ENCODE measurements at regions not wholly inside any gene's neighbourhood (a gene's known extent, or its start where the extent isn't known, plus 50 kb on each side); places are given as distances from the start of the nearest gene placed in this dataset.

GRCh38 chr11:80196932-80197554 is 756.2 kb upstream of the TENM4 start:
- no peak for TF ChIP-seq CTCF (IDR thresholded peaks at IDR 0.05; ENCODE audit: low read depth, low read length)
- no peak overlapping the region for H3K4me3 ChIP-seq (ENCODE audit: low read depth, low read length)
- in situ Hi-C loops (cut with HindIII; ENCODE audit: low sequenced_read_pairs), result no loop called here
- DNase-seq (ENCODE audit: low read depth, low spot score), result no peak

- H3K4me3 ChIP-seq (ENCODE audit: low read depth, low read length), result no peak overlapping the region
- DNase-seq (ENCODE audit: low read depth, low spot score), result no peak
- TF ChIP-seq CTCF (IDR thresholded peaks at IDR 0.05; ENCODE audit: low read depth, low read length), result no peak
- in situ Hi-C loops (cut with HindIII; ENCODE audit: low sequenced_read_pairs), result no loop called here
These were observed 755.2 kb upstream of the TENM4 start for GRCh38 chr11:80196041-80196440.

- no peak for DNase-seq (ENCODE audit: low read depth, low spot score)
- TF ChIP-seq CTCF (IDR thresholded peaks at IDR 0.05; ENCODE audit: low read depth, low read length), result no peak
- in situ Hi-C loops (cut with HindIII; ENCODE audit: low sequenced_read_pairs), result no loop called here
These were observed 753.8 kb upstream of the TENM4 start for GRCh38 chr11:80194625-80195024.

GRCh38 chr11:80194016-80194415 is 753.2 kb upstream of the TENM4 start:
- in situ Hi-C loops (cut with HindIII; ENCODE audit: low sequenced_read_pairs), result no loop called here
- no peak for DNase-seq (ENCODE audit: low read depth, low spot score)
- no peak for TF ChIP-seq CTCF (IDR thresholded peaks at IDR 0.05; ENCODE audit: low read depth, low read length)
- no peak overlapping the region for H3K4me3 ChIP-seq (ENCODE audit: low read depth, low read length)

More at GRCh38 chr11:80194625-80195024, 753.8 kb upstream of the TENM4 start:
- no peak overlapping the region for H3K4me3 ChIP-seq (ENCODE audit: low read depth, low read length)

- in situ Hi-C loops (cut with HindIII; ENCODE audit: low sequenced_read_pairs), result no loop called here
- TF ChIP-seq CTCF (IDR thresholded peaks at IDR 0.05; ENCODE audit: low read depth, low read length), result no peak
- DNase-seq (ENCODE audit: low read depth, low spot score), result no peak
- no peak overlapping the region for H3K4me3 ChIP-seq (ENCODE audit: low read depth, low read length)
These were observed 747.3 kb upstream of the TENM4 start for GRCh38 chr11:80188076-80188627.

- no peak overlapping the region for H3K4me3 ChIP-seq (ENCODE audit: low read depth, low read length)
- TF ChIP-seq CTCF (IDR thresholded peaks at IDR 0.05; ENCODE audit: low read depth, low read length), result no peak
- DNase-seq (ENCODE audit: low read depth, low spot score), result no peak
- in situ Hi-C loops (cut with HindIII; ENCODE audit: low sequenced_read_pairs), result no loop called here
These were observed 745.9 kb upstream of the TENM4 start for GRCh38 chr11:80186692-80187091.
